Ovary (tissue), 3 donors: ENCODE measurements at regions not wholly inside any gene's neighbourhood (a gene's known extent, or its start where the extent isn't known, plus 50 kb on each side); places are given as distances from the start of the nearest gene placed in this dataset.

Source experiments
- EP300 ChIP-seq: sonication (generic); formaldehyde crosslinking; IDR thresholded peaks from one replicate; pipeline ENCODE4 v1.6.1; 2017; ENCODE audit warnings: antibody characterized with exemption
- TF ChIP-seq, protein P1 (sequence below), 3 donors: fragments of 450-650 bp in 2 of 3; fragments of 200-600 bp in 1 of 3; IDR thresholded peaks; one replicate each; pipeline versions ENCODE4 v1.5.1 to v1.8.0; 2016 to 2022; ENCODE audit warnings: antibody characterized with exemption in 3 of 3, mild to moderate bottlenecking in 1 of 3
- donor health status: DM: no; HTN: no; CAD: no.

DNA sequence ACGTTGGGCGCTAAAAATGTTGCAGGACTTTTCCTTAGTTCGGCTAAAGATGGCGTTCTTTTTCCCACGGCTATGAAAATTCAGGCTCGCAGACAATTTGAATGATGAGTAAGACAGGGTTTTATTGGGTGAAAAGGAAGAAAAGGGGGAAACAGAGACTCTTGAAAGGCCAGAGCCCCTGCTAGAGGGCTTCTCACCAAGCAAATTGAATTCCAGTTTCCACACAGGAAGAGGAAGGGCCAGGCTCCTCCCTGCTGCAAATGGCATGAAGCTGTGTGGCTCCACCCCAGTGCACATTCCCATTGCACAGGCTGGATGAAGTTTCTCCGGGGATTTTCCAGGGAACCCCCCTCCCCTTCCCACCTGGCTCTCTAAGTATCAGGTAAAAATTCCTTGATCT lies 210.9 kb downstream of the KLHL4 start:
- TF ChIP-seq, protein P1, sequence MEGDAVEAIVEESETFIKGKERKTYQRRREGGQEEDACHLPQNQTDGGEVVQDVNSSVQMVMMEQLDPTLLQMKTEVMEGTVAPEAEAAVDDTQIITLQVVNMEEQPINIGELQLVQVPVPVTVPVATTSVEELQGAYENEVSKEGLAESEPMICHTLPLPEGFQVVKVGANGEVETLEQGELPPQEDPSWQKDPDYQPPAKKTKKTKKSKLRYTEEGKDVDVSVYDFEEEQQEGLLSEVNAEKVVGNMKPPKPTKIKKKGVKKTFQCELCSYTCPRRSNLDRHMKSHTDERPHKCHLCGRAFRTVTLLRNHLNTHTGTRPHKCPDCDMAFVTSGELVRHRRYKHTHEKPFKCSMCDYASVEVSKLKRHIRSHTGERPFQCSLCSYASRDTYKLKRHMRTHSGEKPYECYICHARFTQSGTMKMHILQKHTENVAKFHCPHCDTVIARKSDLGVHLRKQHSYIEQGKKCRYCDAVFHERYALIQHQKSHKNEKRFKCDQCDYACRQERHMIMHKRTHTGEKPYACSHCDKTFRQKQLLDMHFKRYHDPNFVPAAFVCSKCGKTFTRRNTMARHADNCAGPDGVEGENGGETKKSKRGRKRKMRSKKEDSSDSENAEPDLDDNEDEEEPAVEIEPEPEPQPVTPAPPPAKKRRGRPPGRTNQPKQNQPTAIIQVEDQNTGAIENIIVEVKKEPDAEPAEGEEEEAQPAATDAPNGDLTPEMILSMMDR (IDR thresholded peaks at IDR 0.05): no peak
- TF ChIP-seq EP300: no peak
